ENCODE measurements at regions not wholly inside any gene's neighbourhood (a gene's known extent, or its start where the extent isn't known, plus 50 kb on each side); places are given as distances from the start of the nearest gene placed in this dataset.
A peak's percentile ranks its signal among the peaks of the same experiment; 100 is the strongest.

GRCh38 chr9:84419031-84419602, 78.6 kb upstream of the SLC28A3 start:
- Histone ChIP-seq H3K9me3 (ENCODE audit: low read length) (no peaks in the 10 kb centered on the region), H3K79me2 (ENCODE audit: low read length) (no peaks in the 10 kb centered on the region), H3K27me3 (ENCODE audit: low read length) (peaks cover 9% of the 10 kb centered on the region; the same call in 1 of the 2 replicates), H3K9me2 (replicated peaks; ENCODE audit: low read length) (no peaks in the 10 kb centered on the region), H2AFZ (ENCODE audit: low read length) (no peak overlapping the region), H3K36me3 (ENCODE audit: low read depth, low read length) (no peaks in the 10 kb centered on the region), H3K4me1 (ENCODE audit: insufficient read depth, low read length) (no peaks in the 10 kb centered on the region), H3K27ac (ENCODE audit: low read length) (no peak overlapping the region), H3F3A (ENCODE audit: low read length, unreplicated experiment) (no peaks in the 10 kb centered on the region), H4K20me1 (ENCODE audit: low read length) (no peaks in the 10 kb centered on the region), H3K4me3 (ENCODE audit: low read length) (no peak overlapping the region), H3K4me2 (ENCODE audit: low read length) (no peak overlapping the region), H3K9ac (ENCODE audit: low read length) (no peak overlapping the region)
- intact Hi-C loops (cut with micrococcal nuclease): no loop called here
- DNase-seq: no peak
- ATAC-seq: no peak
- no TSS peak for BruUV-seq (replicated peaks)
- ChIA-PET POLR2A (ENCODE audit: unreplicated experiment) (no interaction called here), CTCF (no interaction called here)
- TF ChIP-seq CTCF (conservative IDR thresholded peaks at IDR 0.05; ENCODE audit: low read depth, low read length): peak; percentile 40; the same call in 1 of the 2 replicates
- TF ChIP-seq EZH2phosphoT487 (IDR thresholded peaks at IDR 0.05; ENCODE audit: borderline replicate concordance, low read length): no peak
- TF ChIP-seq EZH2 (IDR thresholded peaks at IDR 0.05; ENCODE audit: low read length, unreplicated experiment): no peak

DNA sequence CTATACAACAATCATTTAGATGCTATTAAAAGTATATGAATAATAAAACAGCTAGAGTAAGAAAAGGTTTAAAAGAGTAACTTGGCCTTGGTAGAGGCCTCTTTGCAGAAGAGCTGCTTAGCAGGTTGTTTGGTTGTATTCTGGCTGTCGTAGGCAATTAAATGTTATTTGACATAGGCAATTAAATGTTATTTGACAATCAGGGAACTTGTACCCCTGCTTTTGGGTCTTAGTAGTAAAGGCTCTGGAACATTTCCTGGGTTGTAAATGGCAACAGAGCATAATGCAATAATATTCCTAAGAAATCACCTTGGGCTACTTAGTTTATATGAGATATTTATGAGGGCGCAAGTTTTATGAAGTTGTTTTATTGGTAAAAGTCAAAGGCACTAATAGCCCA, 84.4 kb upstream of the SLC28A3 start:
- H4K20me1 ChIP-seq (ENCODE audit: low read length): no peaks in the 10 kb centered on the region
- ATAC-seq: no peak
- no peak for TF ChIP-seq EZH2phosphoT487 (IDR thresholded peaks at IDR 0.05; ENCODE audit: borderline replicate concordance, low read length)
- no peak for TF ChIP-seq EZH2 (IDR thresholded peaks at IDR 0.05; ENCODE audit: low read length, unreplicated experiment)
- no peak for TF ChIP-seq CTCF (conservative IDR thresholded peaks at IDR 0.05; ENCODE audit: low read depth, low read length)
- CTCF ChIA-PET: no interaction called here
- H3K4me2 ChIP-seq (ENCODE audit: low read length): no peak overlapping the region
- H3K79me2 ChIP-seq (ENCODE audit: low read length): no peaks in the 10 kb centered on the region
- H3F3A ChIP-seq (ENCODE audit: low read length, unreplicated experiment): no peaks in the 10 kb centered on the region
- no peaks in the 10 kb centered on the region for H3K9me2 ChIP-seq (replicated peaks; ENCODE audit: low read length)
- H3K4me3 ChIP-seq (ENCODE audit: low read length): no peak overlapping the region
- DNase-seq: no peak
- H3K27me3 ChIP-seq (ENCODE audit: low read length): no peaks in the 10 kb centered on the region
- H3K9ac ChIP-seq (ENCODE audit: low read length): no peak overlapping the region
- no peaks in the 10 kb centered on the region for H3K4me1 ChIP-seq (ENCODE audit: insufficient read depth, low read length)
- no peaks in the 10 kb centered on the region for H3K36me3 ChIP-seq (ENCODE audit: low read depth, low read length)
- intact Hi-C loops (cut with micrococcal nuclease): no loop called here
- H3K9me3 ChIP-seq (ENCODE audit: low read length): no peaks in the 10 kb centered on the region
- no peak overlapping the region for H2AFZ ChIP-seq (ENCODE audit: low read length)
- BruUV-seq (replicated peaks): no TSS peak
- POLR2A ChIA-PET (ENCODE audit: unreplicated experiment): no interaction called here
- H3K27ac ChIP-seq (ENCODE audit: low read length): no peak overlapping the region

- Histone ChIP-seq H3K4me1 (ENCODE audit: insufficient read depth, low read length) (no peaks in the 10 kb centered on the region), H3K9ac (ENCODE audit: low read length) (no peak overlapping the region), H3K9me3 (ENCODE audit: low read length) (no peaks in the 10 kb centered on the region), H2AFZ (ENCODE audit: low read length) (no peak overlapping the region), H3K4me2 (ENCODE audit: low read length) (no peak overlapping the region), H3K36me3 (ENCODE audit: low read depth, low read length) (no peaks in the 10 kb centered on the region), H3K9me2 (replicated peaks; ENCODE audit: low read length) (no peaks in the 10 kb centered on the region), H3K27ac (ENCODE audit: low read length) (no peak overlapping the region), H3F3A (ENCODE audit: low read length, unreplicated experiment) (no peaks in the 10 kb centered on the region), H3K27me3 (ENCODE audit: low read length) (no peaks in the 10 kb centered on the region), H3K79me2 (ENCODE audit: low read length) (no peaks in the 10 kb centered on the region), H4K20me1 (ENCODE audit: low read length) (no peaks in the 10 kb centered on the region), H3K4me3 (ENCODE audit: low read length) (no peak overlapping the region)
- no peak for DNase-seq
- CTCF ChIA-PET: no interaction called here
- intact Hi-C loops (cut with micrococcal nuclease): no loop called here
- no TSS peak for BruUV-seq (replicated peaks)
- no peak for ATAC-seq
- TF ChIP-seq CTCF (conservative IDR thresholded peaks at IDR 0.05; ENCODE audit: low read depth, low read length) (no peak), EZH2 (IDR thresholded peaks at IDR 0.05; ENCODE audit: low read length, unreplicated experiment) (no peak), EZH2phosphoT487 (IDR thresholded peaks at IDR 0.05; ENCODE audit: borderline replicate concordance, low read length) (no peak)
- POLR2A ChIA-PET (ENCODE audit: unreplicated experiment): no interaction called here
These were observed 92.2 kb upstream of the SLC28A3 start for GRCh38 chr9:84432746-84433145.
